ENCODE measurements at regions not wholly inside any gene's neighbourhood (a gene's known extent, or its start where the extent isn't known, plus 50 kb on each side); places are given as distances from the start of the nearest gene placed in this dataset.

- TF ChIP-seq CTCF (conservative IDR thresholded peaks at IDR 0.05) (no peak), ZFX (IDR thresholded peaks at IDR 0.05) (no peak)
Observed at GRCh38 chr6:142686507-142686887, 258.5 kb downstream of the HIVEP2 start.

Measured in C4-2B (cell line).